ENCODE measurements at regions not wholly inside any gene's neighbourhood (a gene's known extent, or its start where the extent isn't known, plus 50 kb on each side); places are given as distances from the start of the nearest gene placed in this dataset.
"Not testable (repeated sequence)": the region's sequence is repeated elsewhere in the genome, so short reads cannot be mapped to it uniquely, and the experiment has no call there.

GRCh38 chr18:59801576-59801975 lies 98.2 kb upstream of the PMAIP1 start:
- TF ChIP-seq CTCF (conservative IDR thresholded peaks at IDR 0.05), result no peak
- TF ChIP-seq ZFX (IDR thresholded peaks at IDR 0.05), result no peak
- no peak overlapping the region for H3K27ac ChIP-seq

DNA sequence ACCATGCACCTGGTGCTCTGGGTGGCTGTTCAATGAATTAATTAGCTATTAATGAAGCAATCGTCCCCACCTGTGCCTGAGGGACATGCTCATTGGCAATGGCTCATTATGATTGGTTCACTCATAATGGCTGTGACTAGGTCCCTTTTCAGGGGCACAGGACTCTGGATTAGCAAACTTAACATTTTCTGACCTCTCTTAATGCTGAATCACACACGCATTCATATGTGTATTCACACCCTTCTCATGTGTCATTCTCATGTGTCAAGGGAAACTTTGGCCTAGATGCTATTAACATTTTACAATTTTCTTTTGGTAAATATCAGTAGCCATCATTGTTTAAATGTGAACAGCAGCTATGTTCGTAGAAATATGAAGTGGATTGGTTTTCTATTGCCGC lies 98.9 kb upstream of the PMAIP1 start:
- TF ChIP-seq ZFX (IDR thresholded peaks at IDR 0.05) (no peak), CTCF (conservative IDR thresholded peaks at IDR 0.05) (no peak)
- H3K27ac ChIP-seq, result no peak overlapping the region

DNA sequence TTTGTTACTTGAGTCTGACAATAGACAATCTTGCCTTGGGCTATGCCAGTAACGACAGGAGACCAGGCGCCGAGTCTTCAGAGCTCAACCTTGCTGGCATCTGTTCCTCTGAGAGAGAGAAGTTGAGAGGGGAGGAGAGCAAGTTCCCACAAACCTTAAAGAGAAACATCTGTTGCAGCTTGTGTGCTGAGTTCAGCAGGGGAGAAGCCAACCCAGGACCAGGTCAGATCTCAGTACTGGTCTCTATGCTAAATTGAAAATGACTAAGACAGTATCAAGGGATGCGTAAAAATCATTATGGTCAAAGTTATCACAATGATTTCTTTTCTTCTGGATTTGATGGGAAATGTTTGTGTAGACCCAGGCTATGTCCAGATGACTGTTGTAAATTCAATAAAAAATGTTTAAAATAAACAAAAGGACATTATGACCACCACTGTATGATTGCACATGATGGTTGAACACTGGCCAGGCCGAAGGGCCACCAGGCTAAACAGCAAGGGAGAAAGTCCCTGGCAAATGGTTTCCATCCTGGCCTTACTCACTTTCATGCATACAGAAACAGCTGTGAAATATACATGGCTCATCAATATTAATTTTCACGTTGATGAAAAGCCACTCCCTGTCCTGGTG lies 100.3 kb upstream of the PMAIP1 start:
- no peak overlapping the region for H3K27ac ChIP-seq

GRCh38 chr18:59795882-59796281 lies 98.7 kb upstream of the CCBE1 start:
- TF ChIP-seq CTCF (conservative IDR thresholded peaks at IDR 0.05) (no peak), ZFX (IDR thresholded peaks at IDR 0.05) (no peak)
- H3K27ac ChIP-seq, result no peak overlapping the region

More for the DNA sequence above, 100.3 kb upstream of the PMAIP1 start:
- TF ChIP-seq ZFX (IDR thresholded peaks at IDR 0.05) (no peak), CTCF (conservative IDR thresholded peaks at IDR 0.05) (no peak)

GRCh38 chr18:59792353-59792752 lies 95.1 kb upstream of the CCBE1 start:
- TF ChIP-seq ZFX (IDR thresholded peaks at IDR 0.05) (no peak), CTCF (conservative IDR thresholded peaks at IDR 0.05) (no peak)

DNA sequence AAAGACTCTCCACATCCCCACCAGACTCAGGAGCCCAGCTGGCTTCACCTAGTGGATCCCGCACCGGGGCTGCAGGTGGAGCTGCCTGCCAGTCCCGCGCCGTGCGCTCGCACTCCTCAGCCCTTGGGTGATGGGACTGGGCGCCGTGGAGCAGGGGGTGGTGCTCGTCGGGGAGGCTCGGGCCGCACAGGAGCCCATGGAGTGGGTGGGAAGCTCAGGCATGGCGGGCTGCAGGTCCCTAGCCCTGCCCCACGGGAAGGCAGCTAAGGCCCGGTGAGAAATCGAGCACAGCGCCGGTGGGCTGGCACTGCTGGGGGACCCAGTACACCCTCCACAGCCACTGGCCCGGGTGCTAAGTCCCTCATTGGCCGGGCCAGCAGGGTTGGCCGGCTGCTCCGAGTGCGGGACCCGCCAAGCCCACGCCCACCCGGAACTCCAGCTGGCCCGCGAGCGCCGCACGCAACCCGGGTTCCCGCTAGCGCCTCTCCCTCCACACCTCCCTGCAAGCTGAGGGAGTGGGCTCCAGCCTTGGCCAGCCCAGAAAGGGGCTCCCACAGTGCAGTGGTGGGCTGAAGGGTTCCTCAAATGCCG lies 93.2 kb upstream of the CCBE1 start:
- not testable (repeated sequence) for H3K27ac ChIP-seq

More at GRCh38 chr18:59792353-59792752, 95.1 kb upstream of the CCBE1 start:
- H3K27ac ChIP-seq, result no peak overlapping the region

- no peak overlapping the region for H3K27ac ChIP-seq
- TF ChIP-seq CTCF (conservative IDR thresholded peaks at IDR 0.05), result no peak
- no peak for TF ChIP-seq ZFX (IDR thresholded peaks at IDR 0.05)
Measured at GRCh38 chr18:59788791-59789106, 91.5 kb upstream of the CCBE1 start.

All from C4-2B (cell line).